Activated CD4-positive, alpha-beta T cell treated with anti-CD3 and anti-CD28 coated beads for 36 hours (primary cell): ENCODE measurements at regions not wholly inside any gene's neighbourhood (a gene's known extent, or its start where the extent isn't known, plus 50 kb on each side); places are given as distances from the start of the nearest gene placed in this dataset.

ENCODE experiments used
- ATAC-seq: fragments of 200-7000 bp; cut with Tn5 transposase; one replicate; pipeline ENCODE4 v1.10.0; 2021; ENCODE audit warnings: mild to moderate bottlenecking, moderate library complexity
- CTCF ChIA-PET: fragments of 350-600 bp; sonication (Branson Sonifier 250); formaldehyde crosslinking; loops from one replicate; lab custom pipeline; 2021; ENCODE audit warnings: antibody characterized with exemption; lab: Charles Lee
- POLR2A ChIA-PET: fragments of 350-600 bp; sonication (Branson Sonifier 250); formaldehyde crosslinking; loops from one replicate; lab custom pipeline; 2021; ENCODE audit warnings: antibody characterized with exemption, inconsistent platforms; lab: Charles Lee
- DNase-seq: peaks from one replicate; pipeline ENCODE4 v3.0.0-alpha.2; 2020
- H3K27ac Mint-ChIP-seq: one replicate; pipeline ENCODE4 v1.8.0; 2021; ENCODE audit warnings: mixed read lengths
- H3K27me3 Mint-ChIP-seq: one replicate; pipeline ENCODE4 v1.8.0; 2021; ENCODE audit warnings: mixed read lengths
- H3K36me3 Mint-ChIP-seq: one replicate; pipeline ENCODE4 v1.8.0; 2021; ENCODE audit warnings: low read depth, mixed read lengths
- H3K4me1 Mint-ChIP-seq: one replicate; pipeline ENCODE4 v1.8.0; 2021; ENCODE audit warnings: mixed read lengths
- H3K4me3 Mint-ChIP-seq: one replicate; pipeline ENCODE4 v1.8.0; 2021; ENCODE audit warnings: mild to moderate bottlenecking, moderate library complexity, mixed read lengths
- H3K9me3 Mint-ChIP-seq: one replicate; pipeline ENCODE4 v1.8.0; 2021; ENCODE audit warnings: low read depth, mixed read lengths
- intact Hi-C, 2 experiments: fragments of 100-400 bp; cut with DNase I in 1 of 2; cut with micrococcal nuclease in 1 of 2; formaldehyde crosslinking; loops; one replicate each; pipeline versions ENCODE4 v1.14.2 to v1.15.1; 2022 to 2024; cut with DNase I, micrococcal nuclease

GRCh38 chr14:42872786-42873185 is 1266.1 kb downstream of the LRFN5 start:
- H3K9me3 Mint-ChIP-seq: peaks cover 9% of the 10 kb centered on the region
- ChIA-PET CTCF (no interaction called here), POLR2A (no interaction called here)
- no peaks in the 10 kb centered on the region for H3K27me3 Mint-ChIP-seq
- no peaks in the 10 kb centered on the region for H3K4me1 Mint-ChIP-seq
- intact Hi-C loops: no loop called here
- ATAC-seq (no peak), DNase-seq (no peak)
- H3K27ac Mint-ChIP-seq: no peak overlapping the region
- H3K36me3 Mint-ChIP-seq: no peaks in the 10 kb centered on the region
- H3K4me3 Mint-ChIP-seq: no peak overlapping the region

- intact Hi-C loops: no loop called here
- Mint-ChIP-seq H3K4me1 (no peaks in the 10 kb centered on the region), H3K27me3 (no peaks in the 10 kb centered on the region), H3K27ac (no peak overlapping the region), H3K9me3 (peaks cover 9% of the 10 kb centered on the region), H3K36me3 (no peaks in the 10 kb centered on the region), H3K4me3 (no peak overlapping the region)
- DNase-seq: no peak
- ATAC-seq: no peak
- ChIA-PET POLR2A (no interaction called here), CTCF (no interaction called here)
These were observed 1263.0 kb downstream of the LRFN5 start for GRCh38 chr14:42869681-42870080.

GRCh38 chr14:42862114-42862513 is 1255.4 kb downstream of the LRFN5 start:
- no peaks in the 10 kb centered on the region for H3K4me1 Mint-ChIP-seq
- ChIA-PET POLR2A (no interaction called here), CTCF (no interaction called here)
- no peaks in the 10 kb centered on the region for H3K27me3 Mint-ChIP-seq
- H3K9me3 Mint-ChIP-seq: peaks cover 3% of the 10 kb centered on the region
- ATAC-seq: no peak
- no peak overlapping the region for H3K4me3 Mint-ChIP-seq
- no peaks in the 10 kb centered on the region for H3K36me3 Mint-ChIP-seq
- no peak for DNase-seq
- H3K27ac Mint-ChIP-seq: no peak overlapping the region
- intact Hi-C loops: no loop called here

- intact Hi-C loops: no loop called here
- H3K4me1 Mint-ChIP-seq: no peaks in the 10 kb centered on the region
- no peaks in the 10 kb centered on the region for H3K27me3 Mint-ChIP-seq
- ChIA-PET POLR2A (no interaction called here), CTCF (no interaction called here)
- no peaks in the 10 kb centered on the region for H3K36me3 Mint-ChIP-seq
- no peak overlapping the region for H3K27ac Mint-ChIP-seq
- DNase-seq (no peak), ATAC-seq (no peak)
- H3K9me3 Mint-ChIP-seq: peaks cover 6% of the 10 kb centered on the region
- H3K4me3 Mint-ChIP-seq: no peak overlapping the region
These were observed 1253.7 kb downstream of the LRFN5 start for GRCh38 chr14:42860371-42860770.

- no peaks in the 10 kb centered on the region for H3K4me1 Mint-ChIP-seq
- intact Hi-C loops: no loop called here
- CTCF ChIA-PET: no interaction called here
- no peaks in the 10 kb centered on the region for H3K27me3 Mint-ChIP-seq
- peaks cover 8% of the 10 kb centered on the region for H3K9me3 Mint-ChIP-seq
- H3K36me3 Mint-ChIP-seq: no peaks in the 10 kb centered on the region
- DNase-seq (no peak), ATAC-seq (no peak)
- POLR2A ChIA-PET: no interaction called here
- no peak overlapping the region for H3K27ac Mint-ChIP-seq
- H3K4me3 Mint-ChIP-seq: no peak overlapping the region
These were observed 1249.4 kb downstream of the LRFN5 start for GRCh38 chr14:42856106-42856505.

GRCh38 chr14:42855085-42855484 is 1248.4 kb downstream of the LRFN5 start:
- H3K36me3 Mint-ChIP-seq: no peaks in the 10 kb centered on the region
- DNase-seq (no peak), ATAC-seq (no peak)
- no peak overlapping the region for H3K27ac Mint-ChIP-seq
- H3K4me1 Mint-ChIP-seq: no peaks in the 10 kb centered on the region
- POLR2A ChIA-PET: no interaction called here
- CTCF ChIA-PET: no interaction called here
- peaks cover 8% of the 10 kb centered on the region for H3K9me3 Mint-ChIP-seq
- H3K4me3 Mint-ChIP-seq: no peak overlapping the region
- intact Hi-C loops: no loop called here
- H3K27me3 Mint-ChIP-seq: no peaks in the 10 kb centered on the region

GRCh38 chr14:42854061-42854460 is 1247.4 kb downstream of the LRFN5 start:
- intact Hi-C loops: no loop called here
- no peak for ATAC-seq
- POLR2A ChIA-PET: no interaction called here
- H3K27ac Mint-ChIP-seq: no peak overlapping the region
- no peak for DNase-seq
- H3K9me3 Mint-ChIP-seq: peaks cover 12% of the 10 kb centered on the region
- no peak overlapping the region for H3K4me3 Mint-ChIP-seq
- H3K36me3 Mint-ChIP-seq: no peaks in the 10 kb centered on the region
- H3K27me3 Mint-ChIP-seq: no peaks in the 10 kb centered on the region
- no peaks in the 10 kb centered on the region for H3K4me1 Mint-ChIP-seq
- CTCF ChIA-PET: no interaction called here

- no peaks in the 10 kb centered on the region for H3K27me3 Mint-ChIP-seq
- ChIA-PET POLR2A (no interaction called here), CTCF (no interaction called here)
- no peak for DNase-seq
- H3K4me3 Mint-ChIP-seq: no peak overlapping the region
- no peak overlapping the region for H3K27ac Mint-ChIP-seq
- H3K9me3 Mint-ChIP-seq: peaks cover 14% of the 10 kb centered on the region
- no peaks in the 10 kb centered on the region for H3K36me3 Mint-ChIP-seq
- H3K4me1 Mint-ChIP-seq: no peaks in the 10 kb centered on the region
- no peak for ATAC-seq
- intact Hi-C loops: no loop called here
These were observed 1242.0 kb downstream of the LRFN5 start for GRCh38 chr14:42848652-42849051.

GRCh38 chr14:42814817-42815216 is 1208.1 kb downstream of the LRFN5 start:
- no peak for DNase-seq
- Mint-ChIP-seq H3K4me1 (no peaks in the 10 kb centered on the region), H3K27me3 (no peaks in the 10 kb centered on the region), H3K4me3 (no peak overlapping the region), H3K36me3 (no peaks in the 10 kb centered on the region), H3K27ac (no peak overlapping the region), H3K9me3 (no peaks in the 10 kb centered on the region)
- intact Hi-C loops: no loop called here
- ChIA-PET POLR2A (no interaction called here), CTCF (no interaction called here)
- ATAC-seq: no peak

GRCh38 chr14:42806909-42807315 is 1200.2 kb downstream of the LRFN5 start:
- Mint-ChIP-seq H3K27ac (no peak overlapping the region), H3K4me3 (no peak overlapping the region)
- POLR2A ChIA-PET: no interaction called here

GRCh38 chr14:42804141-42804540 is 1197.5 kb downstream of the LRFN5 start:
- ATAC-seq: no peak
- Mint-ChIP-seq H3K27ac (no peak overlapping the region), H3K27me3 (no peaks in the 10 kb centered on the region), H3K36me3 (no peaks in the 10 kb centered on the region), H3K4me1 (no peaks in the 10 kb centered on the region), H3K4me3 (no peak overlapping the region), H3K9me3 (peaks cover 8% of the 10 kb centered on the region)
- CTCF ChIA-PET: no interaction called here
- intact Hi-C loops: no loop called here
- DNase-seq: no peak
- POLR2A ChIA-PET: no interaction called here

More at GRCh38 chr14:42806909-42807315, 1200.2 kb downstream of the LRFN5 start:
- no peak for DNase-seq
- Mint-ChIP-seq H3K36me3 (no peaks in the 10 kb centered on the region), H3K9me3 (peaks cover 2% of the 10 kb centered on the region), H3K27me3 (no peaks in the 10 kb centered on the region), H3K4me1 (no peaks in the 10 kb centered on the region)
- no peak for ATAC-seq
- intact Hi-C loops: no loop called here
- CTCF ChIA-PET: no interaction called here

- Mint-ChIP-seq H3K27me3 (no peaks in the 10 kb centered on the region), H3K36me3 (no peaks in the 10 kb centered on the region), H3K4me3 (no peak overlapping the region), H3K4me1 (no peaks in the 10 kb centered on the region), H3K9me3 (peaks cover 14% of the 10 kb centered on the region), H3K27ac (no peak overlapping the region)
- no peak for ATAC-seq
- DNase-seq: no peak
- ChIA-PET CTCF (no interaction called here), POLR2A (no interaction called here)
- intact Hi-C loops: no loop called here
These were observed 1195.7 kb downstream of the LRFN5 start for GRCh38 chr14:42802346-42802745.

GRCh38 chr14:42792166-42792565 is 1185.5 kb downstream of the LRFN5 start:
- H3K4me1 Mint-ChIP-seq: no peaks in the 10 kb centered on the region
- no peak overlapping the region for H3K27ac Mint-ChIP-seq
- no peaks in the 10 kb centered on the region for H3K36me3 Mint-ChIP-seq
- ChIA-PET POLR2A (no interaction called here), CTCF (no interaction called here)
- no peaks in the 10 kb centered on the region for H3K27me3 Mint-ChIP-seq
- intact Hi-C loops: no loop called here
- H3K9me3 Mint-ChIP-seq: peaks cover 20% of the 10 kb centered on the region
- no peak for DNase-seq
- no peak overlapping the region for H3K4me3 Mint-ChIP-seq
- no peak for ATAC-seq
